K562 (cell line): ENCODE measurements at regions not wholly inside any gene's neighbourhood (a gene's known extent, or its start where the extent isn't known, plus 50 kb on each side); places are given as distances from the start of the nearest gene placed in this dataset.

ENCODE experiments used
- ATAC-seq: fragments of 200-7000 bp; cut with Tn5 transposase; 3 replicates; pipeline ENCODE4 v1.9.1; 2020; ENCODE audit warnings: moderate library complexity
- BruUV-seq: library from RNA; stranded (reverse); fragments of 400-500 nt; replicated peaks from 2 replicates; lab custom pipeline; 2021; lab: Mats Ljungman, UMichigan
- CTCF ChIA-PET: fragments of 300-600 bp; formaldehyde crosslinking; extraction: SDS; loops from one replicate; lab custom pipeline; 2021; ENCODE audit warnings: low intra/inter-chr PET ratio; lab: Yijun Ruan, JAX
- POLR2A ChIA-PET: fragments of 300-600, 350-650 bp; sonication (Branson Sonifier 250); formaldehyde crosslinking; extraction: SDS; loops from one replicate; lab custom pipeline; 2021; ENCODE audit warnings: antibody characterized with exemption, inconsistent platforms; lab: Yijun Ruan, JAX
- DNase-seq, 4 experiments: peaks; one replicate each; pipeline versions ENCODE4 v3.0.0 to v3.0.0-alpha.2; 2011 to 2018; ENCODE audit warnings: low spot score in 3 of 4, mixed read lengths in 3 of 4; ENCODE audit errors: extremely low read depth in 1 of 4
- FAIRE-seq: peaks from 2 replicates; lab custom pipeline; 2011; peaks lifted over from hg19 to GRCh38; lab: Jason Lieb, UNC
- H2AFZ ChIP-seq: 2 replicates; pipeline ENCODE4 v1.6.0; 2011; ENCODE audit warnings: low read depth, low read length, control low read depth, inconsistent platforms
- H3K27ac ChIP-seq: fragments of 200-600 bp; 3 replicates; pipeline ENCODE4 v1.8.0; 2011; ENCODE audit warnings: low read depth, mild to moderate bottlenecking, control low read depth, inconsistent platforms, low read length, moderate library complexity, mixed read lengths; ENCODE audit errors: extremely low read depth
- H3K27me3 ChIP-seq, 2 experiments: fragments of 300-600 bp in 1 of 2; 2 replicates in 1 of 2; 3 replicates in 1 of 2; pipeline versions ENCODE4 v1.6.0 to v1.8.0; 2011; ENCODE audit warnings: inconsistent platforms in 2 of 2, low read length in 2 of 2, mild to moderate bottlenecking in 1 of 2, mixed read lengths in 1 of 2, moderate library complexity in 1 of 2; ENCODE audit not compliant: control insufficient read depth in 2 of 2, insufficient read depth in 2 of 2
- H3K36me3 ChIP-seq: fragments of 300-600 bp; 3 replicates; pipeline ENCODE4 v1.8.0; 2011; ENCODE audit warnings: mild to moderate bottlenecking, low read length, inconsistent platforms; ENCODE audit not compliant: control insufficient read depth, insufficient read depth
- H3K4me1 ChIP-seq, 2 experiments: fragments of 200-600 bp in 1 of 2; replicated peaks in 1 of 2; 2 replicates in 1 of 2; 3 replicates in 1 of 2; pipeline versions ENCODE4 v1.5.1 to v1.8.0; 2011; ENCODE audit warnings: inconsistent platforms in 2 of 2, low read length in 2 of 2, mild to moderate bottlenecking in 1 of 2, mixed read lengths in 1 of 2, moderate library complexity in 1 of 2; ENCODE audit not compliant: control insufficient read depth in 2 of 2, insufficient read depth in 2 of 2
- H3K4me2 ChIP-seq: 2 replicates; pipeline ENCODE4 v1.6.1; 2011; ENCODE audit warnings: low read length, control low read depth, inconsistent platforms, mixed read lengths; ENCODE audit not compliant: insufficient read depth
- H3K4me3 ChIP-seq: fragments of 200-600 bp; sonication (generic), shearing (Covaris generic); 2 replicates; pipeline ENCODE4 v1.5.1; 2016; ENCODE audit warnings: control low read depth, inconsistent platforms
- H3K79me2 ChIP-seq: fragments of 200-600 bp; 3 replicates; pipeline ENCODE4 v1.8.0; 2011; ENCODE audit warnings: low read length, inconsistent platforms; ENCODE audit not compliant: control insufficient read depth, insufficient read depth
- H3K9ac ChIP-seq, 2 experiments: 2 replicates each; pipeline versions ENCODE4 v1.6.0 to v1.6.1; 2011; ENCODE audit warnings: low read depth in 2 of 2, low read length in 2 of 2, control low read depth in 1 of 2, inconsistent platforms in 1 of 2, mild to moderate bottlenecking in 1 of 2, mixed read lengths in 1 of 2; ENCODE audit not compliant: insufficient read depth in 1 of 2
- H3K9me1 ChIP-seq: one replicate; pipeline ENCODE4 v1.6.0; 2011; ENCODE audit warnings: inconsistent platforms, mild to moderate bottlenecking, low read length, moderate library complexity; ENCODE audit not compliant: control insufficient read depth, insufficient read depth
- H3K9me3 ChIP-seq: replicated peaks from 2 replicates; pipeline ENCODE4 v1.5.1; 2011; ENCODE audit warnings: low read depth, low read length, inconsistent platforms; ENCODE audit not compliant: control insufficient read depth, insufficient read depth
- H4K20me1 ChIP-seq: replicated peaks from 2 replicates; pipeline ENCODE4 v1.6.1; 2011; ENCODE audit warnings: low read length, inconsistent platforms, mixed read lengths; ENCODE audit not compliant: control insufficient read depth, insufficient read depth
- BRF2 ChIP-seq: IDR thresholded peaks from 3 replicates; pipeline ENCODE4 v1.6.1; 2011; ENCODE audit warnings: borderline replicate concordance, mild to moderate bottlenecking; ENCODE audit not compliant: insufficient read length, insufficient read depth
- DLX4 ChIP-seq: fragments of 250-450 bp; sonication (Bioruptor Pico); IDR thresholded peaks from 2 replicates; pipeline ENCODE4 v1.6.1; 2021; ENCODE audit warnings: mild to moderate bottlenecking
- ELF4 ChIP-seq: fragments of 450-650 bp; formaldehyde crosslinking; IDR thresholded peaks from 2 replicates; pipeline ENCODE4 v1.4.0; 2022; ENCODE audit warnings: missing genetic modification characterization
- HDAC6 ChIP-seq: IDR thresholded peaks from 2 replicates; pipeline ENCODE4 v1.6.1; 2012; ENCODE audit warnings: low read depth, mild to moderate bottlenecking, control low read depth, inconsistent platforms, low read length, moderate library complexity
- KAT7 ChIP-seq: sonication (generic); formaldehyde crosslinking; IDR thresholded peaks from 2 replicates; pipeline ENCODE4 v1.8.0; 2022; ENCODE audit warnings: missing genetic modification reagents, mild to moderate bottlenecking, borderline replicate concordance
- NR2F6 ChIP-seq: fragments of 450-650 bp; formaldehyde crosslinking; IDR thresholded peaks from 2 replicates; pipeline ENCODE4 v1.4.0; 2020; ENCODE audit warnings: mild to moderate bottlenecking
- POLR3G ChIP-seq: IDR thresholded peaks from 2 replicates; pipeline ENCODE4 v1.6.1; 2011; ENCODE audit not compliant: insufficient read length, insufficient replicate concordance; ENCODE audit errors: extremely low read depth
- RBBP5 ChIP-seq: fragments of 200-600 bp; sonication (generic); IDR thresholded peaks from 2 replicates; pipeline ENCODE4 v1.6.1; 2012; ENCODE audit warnings: borderline replicate concordance, mild to moderate bottlenecking, low read length, control low read depth, inconsistent platforms; ENCODE audit not compliant: insufficient read depth, poor library complexity, severe bottlenecking
- SRSF3 ChIP-seq: fragments of 200-400 bp; formaldehyde crosslinking; IDR thresholded peaks from 2 replicates; pipeline ENCODE4 v1.6.1; 2016; ENCODE audit warnings: mild to moderate bottlenecking, low read length, moderate library complexity; ENCODE audit not compliant: insufficient read depth
- TEAD1 ChIP-seq, 2 experiments: fragments of 450-650 bp in 1 of 2; sonication (generic) in 1 of 2; formaldehyde crosslinking; IDR thresholded peaks; 2 replicates each; pipeline versions ENCODE4 v1.4.0 to v1.8.0; 2020 to 2022; ENCODE audit warnings: mild to moderate bottlenecking in 2 of 2, missing genetic modification reagents in 1 of 2
- TEAD2 ChIP-seq: fragments of 450-650 bp; IDR thresholded peaks from 2 replicates; pipeline ENCODE4 v1.6.1; 2016; ENCODE audit warnings: missing genetic modification characterization, control low read depth, missing compliant biosample characterization
- TGIF2 ChIP-seq: sonication (generic); formaldehyde crosslinking; IDR thresholded peaks from 2 replicates; pipeline ENCODE4 v1.8.1; 2022; ENCODE audit warnings: mild to moderate bottlenecking, missing genetic modification reagents, moderate library complexity
- ZNF184 ChIP-seq: sonication (generic); formaldehyde crosslinking; IDR thresholded peaks from 2 replicates; pipeline ENCODE4 v1.5.0; 2020; ENCODE audit warnings: missing genetic modification reagents
- ZZZ3 ChIP-seq: fragments of 450-650 bp; IDR thresholded peaks from 2 replicates; pipeline ENCODE4 v1.6.1; 2016; ENCODE audit warnings: antibody characterized with exemption, mild to moderate bottlenecking, moderate library complexity
- WGBS: fragments of 100-300 bp; shearing (Covaris generic); methylation state at CpG from one replicate; pipeline ENCODE4 v1.1.6; 2016; ENCODE audit warnings: low coverage, mixed read lengths; ENCODE audit not compliant: insufficient coverage; ENCODE audit errors: missing lambda C conversion rate; 5-methylcytosine and 5-hydroxymethylcytosine counted together
- in situ Hi-C: fragments of 300-500 bp; cut with MboI; formaldehyde crosslinking; loops from 4 replicates; pipeline ENCODE4 v1.15.0; 2018; ENCODE audit warnings: inconsistent platforms, mixed read lengths
- intact Hi-C: fragments of 100-400 bp; cut with micrococcal nuclease; formaldehyde crosslinking; loops from 2 replicates; pipeline ENCODE4 v1.14.2; 2022

- Histone ChIP-seq H3K79me2 (no peaks in the 10 kb centered on the region), H2AFZ (no peak overlapping the region), H3K4me2 (no peak overlapping the region), H3K9ac (no peak overlapping the region), H3K4me1 (no peaks in the 10 kb centered on the region), H4K20me1 (no peaks in the 10 kb centered on the region), H3K9me1 (no peaks in the 10 kb centered on the region), H3K9me3 (no peaks in the 10 kb centered on the region)
- ATAC-seq (no peak), DNase-seq (no peak), FAIRE-seq (no peak)
- WGBS = 0% methylated on average over 2 of the region's 2 CpGs
- in situ Hi-C loops = no loop called here
- POLR2A ChIA-PET = no interaction called here
- TF ChIP-seq NR2F6 (no peak), ELF4 (CRISPR knock-in tag) (no peak), RBBP5 (no peak), ZNF184 (CRISPR knock-in tag) (no peak), HDAC6 (no peak), DLX4 (no peak), ZZZ3 (no peak), BRF2 (no peak), SRSF3 (no peak), TEAD1 (CRISPR knock-in tag; IDR thresholded peaks at IDR 0.05) (no peak), TGIF2 (CRISPR knock-in tag) (no peak), TEAD2 (tag) (no peak), KAT7 (no peak), POLR3G (no peak)
- TF ChIP-seq, all 486 proteins: peak for 0
- H3K36me3 ChIP-seq = no peaks in the 10 kb centered on the region
- no peaks in the 10 kb centered on the region for H3K27me3 ChIP-seq
- no peak overlapping the region for H3K27ac ChIP-seq
- H3K4me3 ChIP-seq = no peak overlapping the region
- CTCF ChIA-PET = no interaction called here
- intact Hi-C loops = no loop called here
- BruUV-seq = no TSS peak
These were observed 1815.9 kb downstream of the PCDH9 start for GRCh38 chr13:65414187-65414586.
